Stimulated activated naive CD4-positive, alpha-beta T cell (primary cell): ENCODE measurements at regions not wholly inside any gene's neighbourhood (a gene's known extent, or its start where the extent isn't known, plus 50 kb on each side); places are given as distances from the start of the nearest gene placed in this dataset.
"Not testable (repeated sequence)": the region's sequence is repeated elsewhere in the genome, so short reads cannot be mapped to it uniquely, and the experiment has no call there.

ENCODE experiments used
- DNase-seq, 6 experiments: peaks; one replicate each; lab custom pipeline; 2025; lab: John Stamatoyannopoulos, UW

GRCh38 chr10:23754941-23755340 lies 316.1 kb downstream of the OTUD1 start:
- no peak for DNase-seq

- DNase-seq = no peak
Measured at GRCh38 chr10:23755556-23755955, 316.7 kb downstream of the OTUD1 start.

DNA sequence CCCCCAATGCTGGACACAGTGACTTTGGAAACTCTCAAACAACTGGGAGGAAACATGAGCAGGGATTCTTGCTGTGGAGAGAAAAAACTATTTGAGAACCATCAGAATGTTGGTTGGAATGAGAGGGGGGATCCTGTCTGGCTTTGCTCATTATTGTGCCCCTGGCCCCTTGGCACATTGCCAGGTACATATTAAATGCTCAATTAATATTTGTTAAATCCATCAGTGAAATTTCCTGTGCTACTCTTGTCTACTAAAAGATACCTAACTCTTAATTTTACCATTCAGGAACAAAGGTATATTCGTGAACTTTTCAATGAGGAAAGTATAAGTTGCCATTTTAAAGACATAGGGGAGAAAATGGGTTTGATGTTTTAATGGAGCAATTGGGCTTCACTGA lies 329.4 kb downstream of the OTUD1 start:
- DNase-seq = no peak

DNA sequence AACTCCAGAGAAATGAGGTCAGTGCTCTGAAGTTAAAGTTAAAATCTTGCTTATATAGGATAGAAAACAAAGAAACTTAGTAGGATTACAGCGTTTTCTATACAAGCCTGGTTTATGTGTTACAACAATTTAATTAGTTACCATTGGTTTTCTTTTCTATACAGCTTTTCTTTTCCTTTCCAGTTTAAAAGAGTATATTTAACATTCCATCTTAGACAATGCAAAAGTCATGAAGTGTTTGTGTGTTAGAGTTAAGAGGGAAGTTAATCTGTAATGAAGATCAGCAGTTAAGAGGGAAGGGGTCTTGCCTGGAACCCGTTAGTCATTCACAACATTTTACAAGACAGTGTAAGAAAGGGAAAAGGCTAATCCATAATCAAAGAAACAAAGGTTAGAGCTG lies 338.3 kb downstream of the OTUD1 start:
- no peak for DNase-seq

DNA sequence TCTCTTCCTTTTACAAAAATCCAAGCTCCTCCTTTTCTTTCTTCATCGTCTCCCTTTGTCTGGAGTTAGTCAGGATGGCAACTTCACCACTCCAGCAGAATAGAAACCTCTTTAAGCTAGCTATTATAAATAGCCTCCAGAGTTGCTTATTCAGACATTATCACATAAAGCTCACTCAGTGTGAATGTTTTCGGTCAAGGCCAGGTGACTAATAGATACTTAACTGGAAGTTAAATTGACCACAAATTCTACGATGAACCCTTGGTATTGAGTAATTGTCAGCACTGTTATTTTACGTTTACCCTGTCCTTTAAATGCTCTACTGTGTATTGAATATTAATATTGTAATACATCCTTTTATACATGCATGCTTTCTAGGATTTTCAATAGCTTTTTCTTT lies 340.4 kb downstream of the OTUD1 start:
- no peak for DNase-seq

- DNase-seq = no peak
Measured at GRCh38 chr10:23780331-23780730, 341.5 kb downstream of the OTUD1 start.

DNA sequence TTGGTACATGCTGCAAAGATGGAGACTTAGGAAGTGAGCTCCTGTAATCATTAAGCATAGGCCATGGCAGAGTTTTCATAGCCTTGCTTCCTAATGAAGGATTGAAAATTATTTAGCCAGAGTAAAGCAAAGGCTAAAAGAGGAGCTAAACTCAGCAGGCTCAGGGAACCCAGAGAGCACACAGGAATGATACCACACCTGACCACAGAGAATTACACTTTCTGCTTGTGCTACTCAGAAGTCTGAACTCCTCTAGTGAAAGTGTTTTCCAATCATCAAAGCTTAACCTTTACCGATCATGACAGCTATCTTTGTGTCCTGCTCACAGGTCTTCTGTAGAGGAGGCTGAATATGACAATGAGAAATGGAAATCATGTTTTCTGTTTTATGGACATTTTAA lies 347.7 kb downstream of the OTUD1 start:
- no peak for DNase-seq

DNA sequence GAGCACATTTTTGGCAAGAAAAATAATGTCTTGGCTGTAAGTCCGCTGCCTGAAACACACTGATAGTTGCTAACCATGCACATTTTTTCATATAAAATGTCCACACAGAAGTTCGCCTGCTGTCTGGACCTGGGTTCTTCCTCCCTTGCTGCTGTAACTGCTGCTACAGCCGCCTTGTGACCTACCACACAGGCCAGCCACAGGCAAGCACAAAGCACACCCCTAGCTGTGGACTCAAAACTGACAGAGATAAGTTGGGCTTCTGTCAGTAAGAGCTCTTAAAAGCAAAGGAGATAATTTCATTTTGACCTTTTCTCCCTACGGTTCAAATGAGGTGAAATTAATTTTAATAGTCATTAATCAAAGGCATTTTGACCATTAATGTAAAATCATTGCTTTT lies 354.7 kb downstream of the OTUD1 start:
- DNase-seq = no peak

DNA sequence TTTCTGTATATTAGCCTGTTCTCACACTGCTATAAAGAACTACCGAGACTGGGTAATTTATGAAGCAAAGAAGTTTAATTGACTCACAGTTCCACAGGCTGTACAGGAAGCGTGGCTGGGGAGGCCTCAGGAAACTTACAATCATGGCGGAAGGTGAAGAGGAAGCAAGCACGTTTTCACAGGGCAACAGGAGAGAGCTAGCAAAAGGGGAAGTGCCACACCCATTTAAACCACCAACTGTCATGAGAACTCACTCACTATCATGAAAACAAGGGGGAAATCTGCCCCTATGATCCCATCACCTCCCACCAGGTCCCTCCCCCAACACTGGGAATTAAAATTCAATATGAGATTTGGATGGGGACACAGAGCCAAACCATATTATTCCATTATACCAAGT lies 358.6 kb downstream of the OTUD1 start:
- DNase-seq = not testable (repeated sequence)

- no peak for DNase-seq
Measured at GRCh38 chr10:23804125-23804524, 365.2 kb downstream of the OTUD1 start.

DNA sequence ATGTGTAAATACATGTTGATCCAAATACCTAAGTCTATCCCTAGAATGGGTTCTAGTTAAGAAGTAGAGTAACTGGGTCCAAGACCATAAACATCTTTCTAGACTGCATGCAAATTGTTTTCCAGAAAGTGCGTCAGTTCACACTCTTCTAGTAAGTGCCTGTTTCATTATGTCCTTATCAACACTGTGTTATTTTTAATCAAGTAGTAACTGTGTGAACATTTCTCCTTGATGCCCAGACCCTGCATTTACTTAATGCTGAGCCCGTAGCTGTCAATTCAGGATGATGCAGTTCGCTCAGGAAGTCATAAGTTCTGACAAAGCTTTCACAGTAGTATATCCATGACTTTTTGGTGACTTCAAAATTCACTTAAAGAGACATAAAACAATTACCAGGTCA lies 374.8 kb downstream of the OTUD1 start:
- DNase-seq = no peak

- DNase-seq = no peak
Measured at GRCh38 chr10:23818484-23818883, 379.6 kb downstream of the OTUD1 start.

- DNase-seq = no peak
Measured at GRCh38 chr10:23820792-23821191, 381.9 kb downstream of the OTUD1 start.

DNA sequence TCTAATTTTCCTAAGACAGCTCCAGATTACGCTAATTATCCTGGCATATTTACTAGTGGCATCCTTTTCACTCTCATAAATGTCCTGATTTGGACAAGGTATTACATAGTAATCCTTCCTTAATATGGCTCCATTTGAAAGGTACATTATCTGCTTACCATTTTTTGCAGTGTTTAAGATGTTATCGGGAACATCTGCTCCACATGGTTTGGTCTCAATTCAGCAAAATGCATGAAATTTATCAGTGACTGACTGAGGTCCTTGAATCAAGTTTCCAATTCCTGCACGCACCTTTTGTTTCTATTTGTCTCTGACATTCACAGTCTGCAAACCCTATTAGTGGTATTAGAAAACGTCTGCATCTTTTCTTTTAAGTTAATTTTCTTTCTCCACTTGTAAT lies 384.1 kb upstream of the KIAA1217 start:
- DNase-seq = no peak

- no peak for DNase-seq
Measured at GRCh38 chr10:23826421-23826820, 382.5 kb upstream of the KIAA1217 start.

GRCh38 chr10:23829556-23829955 lies 379.4 kb upstream of the KIAA1217 start:
- no peak for DNase-seq

DNA sequence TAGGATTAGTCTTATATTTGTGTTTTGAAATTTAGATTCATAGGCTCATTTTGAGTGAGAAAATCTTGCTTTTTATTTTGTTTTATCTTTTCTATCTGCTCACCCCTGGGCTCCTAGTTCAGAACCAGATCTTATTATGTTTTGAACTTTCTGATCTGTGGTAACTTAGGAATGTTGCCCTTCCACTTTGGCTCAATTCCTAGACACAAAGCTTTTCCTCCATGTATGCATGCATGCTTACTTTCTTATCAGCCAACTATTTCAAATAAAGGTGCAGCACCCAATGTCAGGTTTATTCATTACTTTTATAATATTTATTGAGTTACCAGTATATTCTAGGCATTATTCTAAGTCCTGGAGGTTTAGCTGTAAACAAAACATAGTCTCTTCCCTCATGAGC lies 374.8 kb upstream of the KIAA1217 start:
- DNase-seq = no peak

- DNase-seq = no peak
Measured at GRCh38 chr10:23850631-23851030, 358.3 kb upstream of the KIAA1217 start.

GRCh38 chr10:23859598-23859997 lies 349.3 kb upstream of the KIAA1217 start:
- no peak for DNase-seq

DNA sequence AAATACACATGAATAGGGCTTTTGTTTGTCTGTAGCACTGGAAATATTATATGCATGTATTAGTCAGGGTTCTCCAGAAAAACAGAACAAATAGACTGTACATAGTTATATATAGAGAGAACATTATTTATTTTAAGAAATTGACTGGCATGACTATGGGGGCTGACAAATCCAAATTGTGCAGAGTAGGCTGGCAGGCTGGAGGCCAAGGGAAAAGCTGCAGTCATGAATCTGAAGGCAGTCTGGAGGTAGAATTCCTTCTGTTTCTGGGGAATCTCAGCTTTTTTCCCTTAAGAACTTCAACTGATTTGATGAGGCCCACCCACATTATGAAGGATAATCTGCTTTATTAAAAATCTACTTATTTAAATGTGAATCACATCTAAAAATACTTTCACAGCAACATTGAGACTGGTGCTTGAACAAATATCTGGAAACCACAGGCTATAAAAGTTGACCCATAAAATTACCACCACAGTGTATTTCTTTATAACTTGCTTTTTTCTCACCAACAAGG lies 344.2 kb upstream of the KIAA1217 start:
- no peak for DNase-seq

DNA sequence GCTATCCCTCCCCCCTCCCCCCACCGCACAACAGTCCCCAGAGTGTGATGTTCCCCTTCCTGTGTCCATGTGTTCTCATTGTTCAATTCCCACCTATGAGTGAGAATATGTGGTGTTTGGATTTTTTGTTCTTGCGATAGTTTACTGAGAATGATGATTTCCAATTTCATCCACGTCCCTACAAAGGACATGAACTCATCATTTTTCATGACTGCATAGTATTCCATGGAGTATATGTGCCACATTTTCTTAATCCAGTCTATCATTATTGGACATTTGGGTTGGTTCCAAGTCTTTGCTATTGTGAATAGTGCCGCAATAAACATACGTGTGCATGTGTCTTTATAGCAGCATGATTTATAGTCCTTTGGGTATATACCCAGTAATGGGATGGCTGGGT lies 342.0 kb upstream of the KIAA1217 start:
- not testable (repeated sequence) for DNase-seq

- DNase-seq = no peak
Measured at GRCh38 chr10:23868121-23868520, 340.8 kb upstream of the KIAA1217 start.

- no peak for DNase-seq
Measured at GRCh38 chr10:23869548-23869947, 339.4 kb upstream of the KIAA1217 start.

GRCh38 chr10:23869996-23870395 lies 338.9 kb upstream of the KIAA1217 start:
- no peak for DNase-seq
